Activated CD4-positive, alpha-beta memory T cell treated with anti-CD3 and anti-CD28 coated beads, Interleukin-2, amount 10 ng/mL, durations not matched to agents 7 days and 5 days (primary cell): ENCODE measurements at regions not wholly inside any gene's neighbourhood (a gene's known extent, or its start where the extent isn't known, plus 50 kb on each side); places are given as distances from the start of the nearest gene placed in this dataset.
"Not testable (repeated sequence)": the region's sequence is repeated elsewhere in the genome, so short reads cannot be mapped to it uniquely, and the experiment has no call there.

Experiments
- CTCF ChIA-PET: fragments of 350-600 bp; sonication (Branson Sonifier 250); formaldehyde crosslinking; loops from one replicate; lab custom pipeline; 2021; ENCODE audit warnings: antibody characterized with exemption, inconsistent platforms; lab: Charles Lee
- POLR2A ChIA-PET: fragments of 350-600 bp; sonication (Branson Sonifier 250); formaldehyde crosslinking; loops from one replicate; lab custom pipeline; 2021; ENCODE audit warnings: antibody characterized with exemption; lab: Charles Lee
- DNase-seq: peaks from one replicate; pipeline ENCODE4 v3.0.0-alpha.2; 2020
- H3K27ac Mint-ChIP-seq: one replicate; pipeline ENCODE4 v1.8.0; 2021; ENCODE audit warnings: mild to moderate bottlenecking, mixed read lengths
- H3K27me3 Mint-ChIP-seq: one replicate; pipeline ENCODE4 v1.8.0; 2021; ENCODE audit warnings: mixed read lengths
- H3K36me3 Mint-ChIP-seq: one replicate; pipeline ENCODE4 v1.8.0; 2021; ENCODE audit warnings: low read depth, mixed read lengths
- H3K4me1 Mint-ChIP-seq: one replicate; pipeline ENCODE4 v1.8.0; 2021; ENCODE audit warnings: mixed read lengths
- H3K4me3 Mint-ChIP-seq: one replicate; pipeline ENCODE4 v1.8.0; 2021; ENCODE audit warnings: mild to moderate bottlenecking, mixed read lengths
- H3K9me3 Mint-ChIP-seq: one replicate; pipeline ENCODE4 v1.8.0; 2021; ENCODE audit warnings: mixed read lengths

DNA sequence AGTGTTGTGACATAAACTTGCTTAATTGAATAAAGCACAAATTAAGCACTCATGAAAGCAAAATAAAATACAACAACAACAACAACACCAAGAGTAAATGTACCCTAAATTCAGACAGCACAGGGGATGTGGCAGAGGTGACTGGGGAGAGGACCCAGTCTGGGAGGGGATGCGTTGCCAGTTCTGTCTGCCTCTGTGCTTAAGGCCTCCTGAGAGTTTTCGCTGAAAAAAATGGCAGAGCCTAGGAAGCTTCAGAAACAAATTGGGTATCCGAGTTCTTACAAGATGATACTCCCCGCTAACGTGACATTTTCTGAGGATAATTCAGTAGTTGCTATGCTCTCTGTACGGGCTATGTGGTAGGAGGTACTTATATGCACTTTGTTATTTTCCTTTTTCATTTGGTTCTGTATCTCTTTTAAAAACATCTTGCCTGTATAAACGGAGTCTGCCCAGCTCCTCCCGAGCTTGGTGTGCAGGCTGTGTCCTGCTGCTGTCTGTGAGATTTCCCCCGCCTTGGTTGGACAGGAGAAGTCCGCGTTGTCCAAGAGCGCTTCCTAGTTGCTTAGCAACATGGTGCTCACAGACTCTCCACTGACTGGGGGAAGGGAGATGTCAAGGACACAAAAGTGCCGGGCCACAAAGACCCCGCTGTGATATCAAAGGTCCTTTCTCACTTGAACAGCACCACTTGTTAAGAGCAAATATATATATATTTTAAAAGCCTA lies 134.2 kb upstream of the CPHXL start:
- Mint-ChIP-seq H3K27ac (no peak overlapping the region), H3K27me3 (no peaks in the 10 kb centered on the region), H3K9me3 (no peaks in the 10 kb centered on the region), H3K4me1 (no peaks in the 10 kb centered on the region), H3K36me3 (no peaks in the 10 kb centered on the region), H3K4me3 (no peak overlapping the region)
- DNase-seq = no peak
- POLR2A ChIA-PET = no interaction called here
- CTCF ChIA-PET = no interaction called here

DNA sequence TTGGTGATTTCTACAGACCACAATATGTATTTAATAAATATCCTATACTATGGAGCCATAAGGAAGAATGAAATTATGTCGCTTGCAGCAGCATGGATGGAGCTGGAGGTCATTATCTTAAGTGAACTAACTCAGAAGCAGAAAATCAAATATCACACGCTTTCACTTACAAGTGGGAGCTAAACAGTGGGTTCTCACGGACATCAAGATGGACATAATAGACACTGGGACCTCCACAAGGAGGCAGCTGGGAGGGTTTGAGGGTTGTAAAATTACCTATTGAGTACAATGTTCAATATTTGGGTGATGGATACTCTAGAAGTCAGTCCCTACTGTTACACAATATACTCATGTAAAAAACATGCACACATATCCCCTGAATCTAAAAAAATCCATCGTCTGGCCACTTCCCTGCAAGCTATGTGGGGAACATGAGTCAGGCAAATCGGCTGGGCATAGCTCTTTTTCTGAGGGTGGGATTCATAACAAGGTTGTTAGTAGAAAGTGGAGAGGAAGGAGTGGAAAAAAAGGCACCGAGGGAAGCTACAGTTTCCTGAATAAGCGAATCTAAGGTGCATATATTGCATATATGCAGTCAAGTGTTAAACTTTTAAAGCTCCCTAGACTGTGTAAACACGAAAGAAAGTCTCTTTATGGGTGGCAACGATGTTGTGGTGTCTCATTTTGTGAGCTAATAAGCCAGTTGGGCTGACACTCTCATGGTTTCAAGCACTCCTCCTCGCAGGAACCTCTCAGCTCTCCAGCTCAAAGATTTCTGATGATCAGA lies 135.2 kb upstream of the CPHXL start:
- no peaks in the 10 kb centered on the region for H3K9me3 Mint-ChIP-seq

DNA sequence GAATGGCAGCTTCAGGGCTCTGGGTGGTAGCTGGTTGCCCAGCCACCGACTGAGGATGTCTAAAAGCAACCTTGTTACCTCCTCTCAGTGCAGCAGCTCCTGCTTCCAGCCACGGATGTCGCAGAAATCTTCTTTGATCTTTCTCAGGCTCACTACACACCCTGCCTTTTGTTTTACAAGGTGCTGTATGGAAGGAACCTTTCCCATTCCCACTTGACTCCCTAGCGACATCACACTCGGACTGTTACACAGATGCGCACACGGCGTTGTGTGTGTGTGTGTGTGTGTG lies 135.8 kb upstream of the CPHXL start:
- no peak overlapping the region for H3K27ac Mint-ChIP-seq
- no peak for DNase-seq
- H3K27me3 Mint-ChIP-seq = no peaks in the 10 kb centered on the region
- H3K4me3 Mint-ChIP-seq = no peak overlapping the region
- no peaks in the 10 kb centered on the region for H3K36me3 Mint-ChIP-seq
- CTCF ChIA-PET = no interaction called here
- no peaks in the 10 kb centered on the region for H3K9me3 Mint-ChIP-seq
- POLR2A ChIA-PET = no interaction called here
- H3K4me1 Mint-ChIP-seq = no peaks in the 10 kb centered on the region

More for the DNA sequence above, 135.2 kb upstream of the CPHXL start:
- POLR2A ChIA-PET = no interaction called here
- Mint-ChIP-seq H3K27me3 (no peaks in the 10 kb centered on the region), H3K36me3 (no peaks in the 10 kb centered on the region), H3K27ac (no peak overlapping the region), H3K4me1 (no peaks in the 10 kb centered on the region), H3K4me3 (no peak overlapping the region)
- DNase-seq = no peak
- CTCF ChIA-PET = no interaction called here

DNA sequence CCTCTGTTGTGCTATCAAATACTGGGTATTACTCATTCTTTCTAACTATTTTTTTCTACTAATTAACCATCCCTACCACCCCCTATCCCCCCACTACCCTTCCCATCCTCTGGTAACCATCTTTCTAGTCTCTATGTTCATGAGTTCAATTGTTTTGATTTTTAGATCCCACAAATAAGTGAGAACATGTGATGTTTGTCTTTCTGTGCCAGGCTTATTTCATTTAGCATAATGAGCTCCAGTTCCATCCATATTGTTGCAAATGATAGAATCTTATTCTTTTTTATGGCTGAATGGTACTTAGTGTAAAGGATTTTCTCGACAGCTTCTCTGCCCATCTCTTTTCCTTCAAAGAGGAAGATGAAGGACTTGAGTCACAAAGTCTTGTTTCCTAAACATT lies 138.0 kb upstream of the CPHXL start:
- H3K4me3 Mint-ChIP-seq = no peak overlapping the region
- no peaks in the 10 kb centered on the region for H3K4me1 Mint-ChIP-seq
- no peaks in the 10 kb centered on the region for H3K27me3 Mint-ChIP-seq
- ChIA-PET CTCF (no interaction called here), POLR2A (no interaction called here)
- DNase-seq = no peak
- H3K27ac Mint-ChIP-seq = no peak overlapping the region
- H3K9me3 Mint-ChIP-seq = no peaks in the 10 kb centered on the region
- H3K36me3 Mint-ChIP-seq = no peaks in the 10 kb centered on the region

DNA sequence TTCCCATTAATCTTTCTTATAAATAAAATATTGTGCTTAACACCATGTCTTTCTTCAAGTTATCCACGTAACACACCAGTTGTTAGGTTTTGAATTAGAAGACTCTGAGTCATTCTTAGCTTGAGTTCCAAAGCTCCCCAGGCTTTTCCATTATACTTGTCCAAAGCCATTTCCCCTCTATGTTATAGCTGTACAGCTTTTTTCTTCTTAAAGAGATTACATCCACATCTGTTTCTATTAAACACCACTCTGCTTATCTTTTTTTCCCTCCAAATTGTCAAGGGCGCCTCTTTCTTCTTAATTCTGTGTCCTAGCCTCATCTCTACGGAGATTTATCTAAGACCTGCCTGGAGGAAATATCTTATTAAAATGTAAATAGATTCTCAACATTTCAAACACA lies 139.4 kb upstream of the CPHXL start:
- DNase-seq = no peak
- H3K9me3 Mint-ChIP-seq = no peaks in the 10 kb centered on the region
- no peaks in the 10 kb centered on the region for H3K36me3 Mint-ChIP-seq
- H3K27ac Mint-ChIP-seq = no peak overlapping the region
- no peaks in the 10 kb centered on the region for H3K27me3 Mint-ChIP-seq
- POLR2A ChIA-PET = no interaction called here
- CTCF ChIA-PET = no interaction called here
- H3K4me3 Mint-ChIP-seq = no peak overlapping the region
- no peaks in the 10 kb centered on the region for H3K4me1 Mint-ChIP-seq

DNA sequence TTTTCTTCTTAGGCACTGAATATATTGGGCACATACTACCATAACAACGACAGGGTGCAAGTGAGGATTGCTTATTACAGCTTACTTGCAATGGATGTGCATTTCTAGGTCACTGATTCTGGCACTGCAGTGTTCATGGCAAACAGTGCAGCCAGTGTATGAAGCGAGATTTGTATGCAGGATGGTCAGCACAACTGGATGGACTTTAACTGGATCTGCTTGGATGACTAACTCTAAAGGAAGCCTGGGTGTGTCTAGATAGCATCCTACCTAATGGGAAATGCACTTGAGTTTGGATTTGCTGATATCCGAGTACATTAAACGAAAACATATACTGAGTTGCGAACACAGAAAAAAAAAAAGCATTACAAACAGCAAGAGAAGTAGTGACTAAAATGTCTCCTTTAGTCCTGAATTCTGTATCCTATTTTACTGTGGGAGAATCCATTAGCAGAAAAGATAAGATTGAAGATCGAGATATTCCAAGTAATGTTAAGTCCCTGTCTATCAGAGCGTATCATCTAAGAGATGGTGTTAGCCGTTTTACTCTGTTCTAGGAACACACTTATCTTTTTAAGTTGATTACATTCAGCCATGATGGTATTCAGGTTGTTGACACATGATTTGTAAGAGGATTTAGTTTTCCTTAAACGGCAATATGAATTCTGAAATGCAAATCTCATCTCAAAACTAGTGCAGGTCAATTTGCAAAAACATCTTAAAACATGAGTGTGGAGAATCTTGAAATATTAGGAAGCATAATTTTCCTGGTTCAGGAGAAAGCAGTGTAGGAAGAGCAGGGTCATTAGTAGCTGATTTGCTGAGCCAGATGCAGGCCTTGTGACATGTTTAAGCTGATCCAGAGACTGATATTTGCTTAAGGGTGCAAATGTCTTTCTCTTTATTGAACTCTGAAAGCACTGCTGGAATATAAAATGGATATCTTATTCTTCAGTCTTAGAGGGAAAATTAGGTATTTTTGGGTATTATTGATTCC lies 142.6 kb upstream of the CPHXL start:
- Mint-ChIP-seq H3K9me3 (no peaks in the 10 kb centered on the region), H3K27me3 (no peaks in the 10 kb centered on the region), H3K4me3 (no peak overlapping the region), H3K36me3 (no peaks in the 10 kb centered on the region), H3K4me1 (no peaks in the 10 kb centered on the region), H3K27ac (no peak overlapping the region)
- no peak for DNase-seq
- ChIA-PET POLR2A (no interaction called here), CTCF (no interaction called here)

DNA sequence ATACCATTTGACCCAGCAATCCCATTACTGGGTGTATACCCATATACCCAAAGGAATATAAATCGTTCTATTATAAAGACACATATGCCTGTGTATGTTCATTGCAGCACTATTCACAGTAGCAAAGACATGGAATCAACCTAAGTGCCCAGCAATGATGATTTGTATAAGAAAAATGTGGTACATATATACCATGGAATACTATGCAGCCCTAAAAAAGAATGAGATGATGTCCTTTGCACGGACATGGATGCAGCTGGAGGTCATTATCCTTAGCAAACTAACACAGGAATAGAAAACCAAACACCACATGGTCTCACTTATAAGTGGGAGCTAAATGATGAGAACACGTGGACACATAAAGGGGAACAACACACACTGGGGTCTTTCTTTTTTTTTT lies 155.0 kb upstream of the CPHXL start:
- H3K4me1 Mint-ChIP-seq, DNase-seq: not testable (repeated sequence)

DNA sequence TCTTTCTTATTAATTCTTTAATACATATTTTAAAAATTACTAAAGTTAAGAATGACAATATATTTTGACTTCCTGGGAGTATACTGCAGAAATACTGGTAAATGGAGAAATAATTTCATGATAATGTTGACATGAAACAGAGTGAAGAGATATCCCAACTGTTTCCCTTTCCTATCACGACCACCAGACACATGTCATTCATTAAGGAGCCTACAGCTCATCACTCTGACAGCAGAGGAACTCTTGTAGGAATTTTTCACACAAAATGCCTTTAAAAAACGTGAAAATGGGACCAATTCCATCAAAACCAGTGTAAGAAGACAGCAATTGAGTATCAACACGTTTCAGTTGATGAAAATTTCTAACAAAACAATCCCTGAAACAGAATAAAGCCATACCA lies 172.9 kb upstream of the CPHXL start:
- no peak overlapping the region for H3K27ac Mint-ChIP-seq
- no peaks in the 10 kb centered on the region for H3K4me1 Mint-ChIP-seq
- CTCF ChIA-PET = no interaction called here
- POLR2A ChIA-PET = no interaction called here
- no peak for DNase-seq
- no peak overlapping the region for H3K4me3 Mint-ChIP-seq
- H3K36me3 Mint-ChIP-seq = no peaks in the 10 kb centered on the region
- no peaks in the 10 kb centered on the region for H3K9me3 Mint-ChIP-seq
- no peaks in the 10 kb centered on the region for H3K27me3 Mint-ChIP-seq

More for the DNA sequence above, 155.0 kb upstream of the CPHXL start:
- H3K36me3 Mint-ChIP-seq, CTCF ChIA-PET, H3K27ac Mint-ChIP-seq, POLR2A ChIA-PET, H3K9me3 Mint-ChIP-seq, H3K4me3 Mint-ChIP-seq, H3K27me3 Mint-ChIP-seq: not testable (repeated sequence)

DNA sequence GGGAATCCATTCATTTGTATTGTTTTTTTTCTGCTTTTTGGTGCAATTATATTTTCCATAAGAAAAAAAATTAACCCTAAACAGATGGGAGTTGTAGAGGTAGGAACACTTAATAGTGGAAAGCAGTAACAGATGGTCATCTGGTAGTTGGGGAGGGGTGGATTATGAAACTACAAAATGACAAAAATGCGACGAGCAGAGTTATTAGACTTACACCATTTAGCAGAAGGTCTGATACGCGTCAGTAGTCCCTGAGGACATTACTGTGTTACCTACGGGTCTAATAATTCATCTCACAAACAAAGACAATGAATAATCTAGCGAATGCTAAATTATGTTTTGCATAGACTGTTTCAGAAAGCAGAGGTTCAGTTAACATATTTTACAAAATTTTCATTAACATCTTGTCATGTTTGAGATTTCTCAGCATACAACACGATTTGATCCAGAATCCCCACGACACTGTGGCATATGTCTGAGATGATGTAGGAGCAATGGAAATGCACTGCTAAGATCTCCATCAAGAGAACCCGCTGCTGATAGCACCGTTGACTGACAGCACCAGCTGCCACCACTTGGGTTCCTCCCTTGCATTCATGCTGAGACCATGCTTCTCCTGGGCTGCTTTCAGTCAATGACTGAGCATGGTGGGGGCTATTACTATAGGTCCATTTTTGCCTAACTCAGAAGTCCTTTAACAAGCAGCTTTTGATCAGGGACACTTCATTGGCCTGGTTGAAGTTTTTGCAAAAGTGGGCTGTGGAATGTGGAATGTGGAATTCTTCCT lies 182.2 kb upstream of the CPHXL start:
- H3K9me3 Mint-ChIP-seq = no peaks in the 10 kb centered on the region
- H3K27me3 Mint-ChIP-seq = no peaks in the 10 kb centered on the region
- no peaks in the 10 kb centered on the region for H3K36me3 Mint-ChIP-seq
- H3K4me3 Mint-ChIP-seq = no peak overlapping the region
- no peak overlapping the region for H3K27ac Mint-ChIP-seq
- peaks cover 1% of the 10 kb centered on the region for H3K4me1 Mint-ChIP-seq
- no peak for DNase-seq
- CTCF ChIA-PET = no interaction called here
- POLR2A ChIA-PET = no interaction called here

DNA sequence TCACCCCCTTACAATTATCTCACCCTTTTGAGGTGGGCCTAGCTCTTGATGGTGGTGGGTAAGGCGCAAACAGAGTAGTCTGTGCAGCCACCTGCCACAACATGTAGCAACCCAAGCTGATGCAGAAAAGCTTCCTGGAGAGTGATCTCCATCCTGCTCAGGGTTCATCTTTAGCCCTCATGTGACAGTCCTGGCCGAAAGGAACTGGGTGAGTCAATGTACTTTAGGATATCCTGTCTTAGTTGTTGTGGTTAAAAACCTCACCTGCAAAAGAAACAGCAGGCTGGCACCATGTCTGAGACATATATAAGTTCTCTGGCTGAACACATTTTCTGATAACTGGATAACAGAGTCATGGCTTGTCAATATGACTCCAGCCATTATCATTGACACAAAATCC lies 183.5 kb upstream of the CPHXL start:
- Mint-ChIP-seq H3K36me3 (no peaks in the 10 kb centered on the region), H3K27me3 (no peaks in the 10 kb centered on the region), H3K4me1 (peaks cover 1% of the 10 kb centered on the region), H3K4me3 (no peak overlapping the region), H3K27ac (no peak overlapping the region), H3K9me3 (no peaks in the 10 kb centered on the region)
- POLR2A ChIA-PET = no interaction called here
- CTCF ChIA-PET = no interaction called here
- DNase-seq = no peak

DNA sequence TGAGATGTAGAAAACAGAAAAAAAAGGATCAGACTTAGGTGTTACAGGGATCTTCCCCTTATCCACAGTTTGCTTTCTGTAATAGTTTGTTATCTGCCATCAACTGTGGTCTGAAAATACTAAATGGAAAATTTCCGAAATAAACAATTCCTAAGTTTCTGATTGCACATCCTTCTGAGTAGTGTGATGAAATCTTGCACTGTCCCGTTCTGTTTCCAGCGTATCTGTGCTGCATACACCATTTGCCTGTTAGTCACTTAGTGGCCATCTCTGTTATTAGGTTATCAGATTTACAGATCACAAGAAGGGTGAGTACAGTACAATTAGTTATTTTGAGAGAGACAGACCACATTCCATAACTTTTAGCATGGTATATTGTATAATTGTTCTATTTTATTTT lies 185.6 kb upstream of the CPHXL start:
- H3K27me3 Mint-ChIP-seq = no peaks in the 10 kb centered on the region
- peaks cover 1% of the 10 kb centered on the region for H3K4me1 Mint-ChIP-seq
- no peaks in the 10 kb centered on the region for H3K9me3 Mint-ChIP-seq
- DNase-seq = no peak
- H3K4me3 Mint-ChIP-seq = no peak overlapping the region
- no peak overlapping the region for H3K27ac Mint-ChIP-seq
- POLR2A ChIA-PET = no interaction called here
- no peaks in the 10 kb centered on the region for H3K36me3 Mint-ChIP-seq
- CTCF ChIA-PET = no interaction called here

DNA sequence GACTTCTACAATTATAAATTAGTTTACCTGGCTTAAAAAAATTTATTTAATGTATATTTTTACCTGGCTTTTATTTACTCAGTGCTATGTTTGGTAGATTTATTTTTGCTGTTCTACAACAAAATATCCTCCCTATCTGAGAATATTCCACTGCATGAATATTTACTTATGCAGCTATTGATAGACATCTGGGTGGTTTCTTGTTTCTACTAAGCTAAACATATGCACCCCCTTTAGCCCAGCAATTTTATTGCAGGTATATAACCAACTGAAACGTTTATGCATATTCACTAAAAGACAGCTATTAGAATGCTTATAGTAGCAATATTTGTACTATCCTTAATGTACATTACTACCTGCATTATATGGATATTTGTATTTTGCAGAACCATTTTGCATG lies 187.7 kb upstream of the CPHXL start:
- Mint-ChIP-seq H3K4me1 (peaks cover 1% of the 10 kb centered on the region), H3K27me3 (no peaks in the 10 kb centered on the region), H3K9me3 (no peaks in the 10 kb centered on the region), H3K27ac (no peak overlapping the region), H3K4me3 (no peak overlapping the region), H3K36me3 (no peaks in the 10 kb centered on the region)
- CTCF ChIA-PET = no interaction called here
- POLR2A ChIA-PET = no interaction called here
- DNase-seq = no peak

DNA sequence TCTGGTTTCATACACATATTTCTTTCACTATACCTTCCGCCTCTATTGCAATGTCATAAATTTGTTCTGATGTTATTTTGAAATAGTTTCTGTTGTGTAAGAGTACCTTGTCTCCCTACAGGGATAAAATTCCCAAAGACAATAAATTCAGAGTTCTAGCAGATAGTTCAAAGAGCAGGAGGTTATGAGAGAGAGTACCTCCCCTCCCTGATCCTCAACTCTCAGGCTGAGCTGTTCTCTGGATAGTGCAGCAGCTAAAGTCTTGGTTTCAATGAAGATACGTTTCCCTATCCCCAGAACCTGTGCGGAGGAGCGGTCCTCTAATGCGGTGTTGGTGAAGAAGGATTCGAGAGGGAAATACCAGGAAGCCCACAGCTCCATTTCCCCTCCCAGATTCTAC lies 190.2 kb upstream of the CPHXL start:
- POLR2A ChIA-PET = no interaction called here
- CTCF ChIA-PET = no interaction called here
- H3K4me3 Mint-ChIP-seq = no peak overlapping the region
- H3K36me3 Mint-ChIP-seq = no peaks in the 10 kb centered on the region
- no peak for DNase-seq
- no peaks in the 10 kb centered on the region for H3K9me3 Mint-ChIP-seq
- H3K27ac Mint-ChIP-seq = no peak overlapping the region
- H3K27me3 Mint-ChIP-seq = no peaks in the 10 kb centered on the region
- H3K4me1 Mint-ChIP-seq = no peaks in the 10 kb centered on the region
